Subcutaneous abdominal adipose tissue (tissue), 5 donors: ENCODE measurements at regions not wholly inside any gene's neighbourhood (a gene's known extent, or its start where the extent isn't known, plus 50 kb on each side); places are given as distances from the start of the nearest gene placed in this dataset.

Experiments used
- H3K27ac ChIP-seq: one replicate; pipeline ENCODE4 v1.7.0; 2013; ENCODE audit warnings: low read depth, mild to moderate bottlenecking, inconsistent platforms, low read length, moderate library complexity
- H3K27me3 ChIP-seq, 5 donors: one replicate each; pipeline ENCODE4 v1.7.0; 2013; ENCODE audit warnings: low read length in 5 of 5, inconsistent platforms in 1 of 5; ENCODE audit not compliant: control insufficient read depth in 5 of 5, insufficient read depth in 4 of 5
- H3K36me3 ChIP-seq, 5 donors: one replicate each; pipeline ENCODE4 v1.7.0; 2013; ENCODE audit warnings: low read length in 5 of 5; ENCODE audit not compliant: control insufficient read depth in 5 of 5, insufficient read depth in 5 of 5
- H3K4me1 ChIP-seq, 5 donors: one replicate each; pipeline ENCODE4 v1.7.0; 2013; ENCODE audit warnings: low read length in 5 of 5, mild to moderate bottlenecking in 3 of 5, moderate library complexity in 1 of 5; ENCODE audit not compliant: control insufficient read depth in 5 of 5, insufficient read depth in 5 of 5
- H3K4me3 ChIP-seq, 5 donors: one replicate each; pipeline ENCODE4 v1.7.0; 2013; ENCODE audit warnings: low read length in 5 of 5, low read depth in 1 of 5
- H3K9ac ChIP-seq, 5 donors: one replicate each; pipeline ENCODE4 v1.7.0; 2013; ENCODE audit warnings: low read length in 5 of 5, mild to moderate bottlenecking in 4 of 5, moderate library complexity in 3 of 5
- H3K9me3 ChIP-seq, 5 donors: one replicate each; pipeline ENCODE4 v1.7.0; 2013; ENCODE audit warnings: low read length in 5 of 5; ENCODE audit not compliant: control insufficient read depth in 5 of 5
- donor health status: healthy.
- donor health status: healthy.
- donor health status: healthy.
- donor health status: healthy.
- donor health status: healthy.

DNA sequence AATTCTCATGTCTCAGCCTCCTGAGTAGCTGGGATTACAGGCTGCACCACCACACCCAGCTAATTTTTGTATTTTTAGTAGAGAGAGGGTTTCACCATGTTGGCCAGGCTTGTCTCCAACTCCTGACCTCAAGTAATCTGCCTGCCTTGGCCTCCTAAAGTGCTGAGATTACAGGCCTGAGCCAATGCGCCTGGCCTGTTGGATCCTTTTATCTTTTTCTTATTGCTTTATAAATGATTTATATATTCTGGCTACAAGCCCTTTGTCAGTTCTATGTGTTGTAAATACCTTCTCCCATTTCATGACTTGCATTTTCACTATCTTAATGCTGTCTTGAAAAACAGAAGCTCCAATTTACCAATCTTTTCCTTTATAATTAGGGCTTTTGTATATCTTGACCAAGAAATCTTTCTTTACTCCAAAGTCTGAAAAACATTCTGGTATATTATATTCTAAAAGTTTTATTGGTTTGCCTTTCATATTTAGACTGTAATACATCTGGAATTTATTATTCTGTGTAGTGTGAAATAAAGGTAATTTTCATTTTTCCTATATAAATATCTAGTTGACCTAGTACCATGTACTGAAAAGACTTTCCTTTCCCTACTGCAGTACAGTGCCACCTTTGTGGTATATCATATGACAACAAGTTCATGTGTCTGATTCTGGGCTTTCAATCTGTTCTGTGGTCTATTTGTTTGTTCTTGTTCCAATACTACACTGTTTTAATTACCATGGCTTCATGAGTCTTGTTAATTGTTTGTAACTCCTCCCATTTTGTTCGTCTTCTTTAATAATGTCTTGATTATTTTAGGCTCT is 52.9 kb upstream of the RNU6-1 start:
- peak overlapping the region; percentile 11 for H3K27ac ChIP-seq
- H3K36me3 ChIP-seq: no peaks in the 10 kb centered on the region
- H3K9ac ChIP-seq: no peak overlapping the region
- peaks cover 0 to 11% (median 7%) of the 10 kb centered on the region in 5 donors for H3K9me3 ChIP-seq
- peaks cover 0 to 12% (median 3%) of the 10 kb centered on the region in 5 donors for H3K4me1 ChIP-seq
- H3K27me3 ChIP-seq: no peaks in the 10 kb centered on the region
- no peak overlapping the region for H3K4me3 ChIP-seq

DNA sequence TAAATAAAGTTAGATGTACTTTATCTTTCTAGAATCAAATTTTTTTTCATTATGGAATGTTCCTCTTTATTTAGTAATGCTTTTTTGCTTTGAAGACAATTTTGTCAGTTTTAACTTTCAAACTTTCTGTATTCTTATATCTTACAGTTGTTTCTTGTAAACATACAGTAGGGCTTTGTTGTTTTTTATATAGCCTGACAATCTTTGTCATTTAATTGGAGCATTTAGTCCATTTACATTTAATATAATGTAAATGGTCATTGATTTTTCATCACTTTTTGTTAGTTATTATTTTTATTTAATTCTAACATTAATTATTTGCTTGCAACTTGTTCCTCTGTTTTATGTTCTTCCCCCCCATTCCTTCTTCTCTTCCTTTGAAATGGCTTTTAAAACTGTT is 55.4 kb upstream of the RNU6-1 start:
- Histone ChIP-seq H3K36me3 (no peaks in the 10 kb centered on the region), H3K4me3 (no peak overlapping the region), H3K27me3 (no peaks in the 10 kb centered on the region), H3K9ac (no peak overlapping the region), H3K27ac (no peak overlapping the region), H3K9me3 (peaks cover 0 to 10% (median 7%) of the 10 kb centered on the region in 5 donors), H3K4me1 (peaks cover 0 to 12% (median 4%) of the 10 kb centered on the region in 5 donors)

DNA sequence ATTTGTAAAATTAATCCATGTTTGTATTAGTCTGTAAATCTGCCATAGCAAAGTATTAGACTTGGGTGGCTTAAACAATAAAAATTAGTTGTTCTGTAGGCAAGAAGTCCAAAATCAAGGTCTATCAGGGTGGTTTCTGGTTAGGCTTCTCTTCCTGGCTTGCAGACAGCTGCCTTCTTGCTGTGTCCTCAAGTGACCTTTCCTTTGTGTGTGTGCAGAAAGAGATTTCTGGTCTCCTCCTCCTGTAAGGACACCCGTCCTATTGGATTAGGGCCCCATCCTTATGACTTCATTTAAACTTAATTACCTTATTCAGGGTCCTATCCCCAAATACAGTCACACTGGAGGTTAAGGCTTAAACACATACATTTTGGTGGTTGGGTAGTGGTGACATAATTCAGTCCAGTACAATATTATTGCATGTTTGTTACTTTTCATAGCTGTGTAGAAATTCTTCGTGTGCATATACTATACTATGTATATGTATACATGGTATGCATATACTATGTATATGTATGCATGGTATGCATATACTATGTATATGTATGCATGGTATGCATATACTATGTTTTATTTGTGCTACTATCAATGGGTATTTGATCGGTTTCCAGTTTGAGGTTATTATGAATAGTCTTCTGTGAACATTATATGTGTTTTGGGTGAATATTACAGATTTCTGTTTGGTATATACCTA is 57.9 kb upstream of the RNU6-1 start:
- Histone ChIP-seq H3K27me3 (no peaks in the 10 kb centered on the region), H3K4me1 (peaks cover 0 to 9% (median 4%) of the 10 kb centered on the region in 5 donors), H3K9me3 (peaks cover 0 to 7% (median 4%) of the 10 kb centered on the region in 5 donors), H3K4me3 (no peak overlapping the region), H3K36me3 (no peaks in the 10 kb centered on the region), H3K9ac (no peak overlapping the region), H3K27ac (no peak overlapping the region)

DNA sequence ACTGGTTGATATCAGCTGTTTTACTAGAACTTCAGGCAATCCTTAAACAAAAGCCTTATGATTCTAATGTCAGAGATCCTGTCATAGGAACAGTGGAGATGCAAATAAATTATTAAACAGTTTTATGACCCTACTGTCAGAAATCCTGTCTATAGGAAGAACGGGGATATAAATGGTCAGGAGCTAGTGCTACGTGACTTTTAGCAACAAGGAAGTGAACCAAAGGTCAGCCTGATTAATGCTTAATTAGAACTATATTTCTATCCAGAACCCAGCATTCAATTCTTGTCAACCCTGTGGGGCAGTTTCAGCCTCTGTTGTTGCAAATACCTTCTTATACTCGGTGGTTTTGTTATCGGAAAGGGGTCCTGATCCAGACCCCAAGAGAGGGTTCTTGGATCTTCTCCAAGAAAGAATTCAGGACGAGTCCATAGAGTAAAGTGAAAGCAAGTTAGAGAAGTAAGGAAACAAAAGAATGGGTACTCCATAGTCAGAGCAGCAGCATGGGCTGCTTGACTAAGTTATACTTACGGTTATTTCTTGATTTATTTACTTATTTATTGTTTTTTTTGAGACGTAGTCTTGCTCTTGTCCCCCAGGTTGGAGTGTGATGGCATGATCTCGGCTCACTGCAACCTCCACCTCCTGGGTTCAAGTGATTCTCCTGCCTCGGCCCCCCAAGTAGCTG is 59.9 kb upstream of the RNU6-1 start:
- peaks cover 0 to 6% (median 4%) of the 10 kb centered on the region in 5 donors for H3K4me1 ChIP-seq
- H3K27ac ChIP-seq: no peak overlapping the region
- no peaks in the 10 kb centered on the region for H3K36me3 ChIP-seq
- no peak overlapping the region for H3K9ac ChIP-seq
- no peaks in the 10 kb centered on the region for H3K27me3 ChIP-seq
- H3K4me3 ChIP-seq: no peak overlapping the region
- peaks cover 0 to 7% (median 4%) of the 10 kb centered on the region in 5 donors for H3K9me3 ChIP-seq

DNA sequence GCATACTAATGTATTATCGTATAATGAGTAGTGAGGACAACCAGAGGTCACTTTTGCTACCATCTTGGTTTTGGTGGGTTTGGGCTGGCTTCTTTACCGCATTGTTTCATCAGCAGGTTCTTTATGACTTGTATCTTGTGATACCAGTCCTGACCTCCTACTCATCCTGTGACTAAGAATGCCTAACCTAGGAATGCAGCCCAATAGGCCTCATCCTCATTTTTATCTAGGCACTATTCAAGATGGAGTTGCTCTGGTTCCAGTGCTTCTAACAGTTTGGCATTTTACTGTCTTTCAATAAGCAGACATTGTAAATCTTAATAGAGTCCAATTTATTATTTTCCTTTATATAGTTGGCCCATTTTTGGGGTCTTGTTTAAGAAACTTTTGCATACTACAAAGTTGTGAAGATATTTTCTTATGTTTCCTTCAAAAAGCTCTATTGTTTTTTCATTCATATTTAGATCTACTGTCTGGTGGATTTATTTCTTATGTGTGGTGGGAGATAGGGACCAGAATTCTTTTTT is 60.8 kb upstream of the RNU6-1 start:
- Histone ChIP-seq H3K27ac (no peak overlapping the region), H3K9ac (no peak overlapping the region), H3K9me3 (peaks cover 0 to 5% (median 1%) of the 10 kb centered on the region in 5 donors), H3K36me3 (no peaks in the 10 kb centered on the region), H3K4me1 (peaks cover 0 to 6% (median 4%) of the 10 kb centered on the region in 5 donors), H3K27me3 (no peaks in the 10 kb centered on the region), H3K4me3 (no peak overlapping the region)

DNA sequence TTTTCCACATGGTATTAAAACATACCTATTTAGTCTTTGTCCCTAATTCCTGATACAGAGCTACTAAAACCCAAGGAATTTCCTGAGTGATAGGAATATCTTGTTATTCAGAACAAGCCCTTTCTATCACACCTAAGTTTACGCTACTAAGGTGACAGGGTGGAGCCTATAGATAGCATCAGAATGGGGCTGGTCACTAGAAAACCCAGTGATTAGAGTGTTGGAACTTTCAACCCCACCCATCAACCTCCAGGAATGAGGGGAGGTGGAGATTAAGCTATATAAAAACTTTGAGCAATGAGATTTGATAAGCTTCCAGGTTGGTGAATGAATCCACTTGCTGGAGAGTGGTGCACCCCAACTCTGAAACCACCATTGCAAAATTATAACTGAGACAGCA is 62.1 kb upstream of the RNU6-1 start:
- H3K4me3 ChIP-seq: no peak overlapping the region
- H3K9me3 ChIP-seq: no peaks in the 10 kb centered on the region
- no peaks in the 10 kb centered on the region for H3K27me3 ChIP-seq
- no peak overlapping the region for H3K27ac ChIP-seq
- H3K36me3 ChIP-seq: no peaks in the 10 kb centered on the region
- no peak overlapping the region for H3K9ac ChIP-seq
- peaks cover 0 to 6% (median 4%) of the 10 kb centered on the region in 5 donors for H3K4me1 ChIP-seq

DNA sequence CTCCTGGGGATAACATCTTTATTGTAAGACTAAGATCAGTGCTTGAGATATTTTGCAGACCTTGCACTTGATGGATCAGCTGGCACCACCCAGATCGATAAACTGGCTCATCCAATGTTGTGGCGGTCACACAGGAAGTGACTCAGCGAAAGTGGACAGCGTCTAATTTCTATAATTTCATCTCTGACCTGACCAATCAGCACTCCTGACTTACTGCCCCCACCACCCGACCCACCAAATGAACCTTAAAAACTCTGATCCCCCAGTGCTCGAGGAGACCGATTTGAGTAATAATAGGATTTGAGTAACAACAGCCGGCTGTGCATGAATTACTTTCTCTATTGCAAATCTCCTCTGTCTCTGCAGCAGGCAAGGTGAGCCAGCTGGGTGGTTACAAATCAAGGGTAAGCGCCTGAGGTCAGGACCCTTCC is 62.7 kb upstream of the RNU6-1 start:
- H3K27ac ChIP-seq: no peak overlapping the region

DNA sequence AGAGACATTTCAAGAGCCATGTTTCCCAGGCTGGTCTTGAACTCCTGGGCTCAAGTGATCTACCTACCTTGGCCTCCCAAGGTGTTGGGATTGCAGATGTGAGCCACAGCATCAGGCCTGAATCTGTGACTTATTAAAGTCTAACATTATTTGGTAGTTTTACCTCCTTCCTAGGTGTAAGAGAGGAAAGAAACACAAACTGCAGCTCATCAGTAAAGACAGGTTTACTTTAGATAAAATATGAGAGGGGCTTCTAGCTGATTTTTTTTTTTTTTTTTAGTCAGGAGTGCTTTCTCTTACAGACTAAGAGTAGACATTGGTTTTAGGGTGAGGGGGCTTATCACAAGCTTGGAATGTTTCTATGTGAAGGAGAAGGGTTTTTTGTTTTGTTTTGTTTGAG is 63.9 kb upstream of the RNU6-1 start:
- no peak overlapping the region for H3K27ac ChIP-seq
- no peaks in the 10 kb centered on the region for H3K9me3 ChIP-seq
- no peaks in the 10 kb centered on the region for H3K27me3 ChIP-seq
- no peak overlapping the region for H3K4me3 ChIP-seq
- H3K9ac ChIP-seq: no peak overlapping the region
- no peaks in the 10 kb centered on the region for H3K4me1 ChIP-seq
- H3K36me3 ChIP-seq: no peaks in the 10 kb centered on the region

More for the DNA sequence above, 62.7 kb upstream of the RNU6-1 start:
- Histone ChIP-seq H3K27me3 (no peaks in the 10 kb centered on the region), H3K4me3 (no peak overlapping the region), H3K9ac (no peak overlapping the region), H3K36me3 (no peaks in the 10 kb centered on the region), H3K9me3 (no peaks in the 10 kb centered on the region), H3K4me1 (peaks cover 0 to 3% (median 2%) of the 10 kb centered on the region in 5 donors)

DNA sequence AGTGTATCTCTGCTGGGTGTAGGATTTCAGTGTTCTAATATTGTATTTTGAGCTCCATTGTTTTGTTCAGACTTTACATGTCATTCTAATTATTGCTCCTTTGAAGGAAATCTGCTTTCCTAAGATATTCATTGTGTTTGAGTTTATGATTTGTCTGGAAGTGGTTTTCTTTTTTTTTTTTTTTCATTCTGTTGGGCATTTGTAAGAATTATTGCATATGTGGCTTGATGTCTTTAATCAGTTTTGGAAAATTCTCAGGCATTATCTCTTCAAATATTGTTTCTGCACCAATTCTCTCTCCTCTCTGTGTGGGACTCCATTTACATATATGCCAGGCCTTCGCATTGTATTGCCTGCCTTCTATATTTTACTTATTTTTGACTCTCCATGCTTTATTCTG is 65.8 kb upstream of the RNU6-1 start:
- Histone ChIP-seq H3K9ac (no peak overlapping the region), H3K36me3 (no peaks in the 10 kb centered on the region), H3K27me3 (no peaks in the 10 kb centered on the region), H3K9me3 (peaks cover 0 to 5% (median 2%) of the 10 kb centered on the region in 5 donors), H3K27ac (no peak overlapping the region), H3K4me3 (no peak overlapping the region), H3K4me1 (no peaks in the 10 kb centered on the region)
